PC-9 (cell line): ENCODE measurements at regions not wholly inside any gene's neighbourhood (a gene's known extent, or its start where the extent isn't known, plus 50 kb on each side); places are given as distances from the start of the nearest gene placed in this dataset.

ENCODE experiments used
- CTCF ChIP-seq: fragments of 200-600 bp; sonication (generic); conservative IDR thresholded peaks from 2 replicates; pipeline ENCODE4 v1.6.1; 2017; ENCODE audit warnings: mixed run types, antibody characterized with exemption, mild to moderate bottlenecking, moderate library complexity
- EZH2 ChIP-seq: fragments of 200-600 bp; sonication (generic); IDR thresholded peaks from 2 replicates; pipeline ENCODE4 v1.8.0; 2017; ENCODE audit warnings: antibody characterized with exemption, low read depth

- TF ChIP-seq CTCF (no peak), EZH2 (no peak)
Observed at GRCh38 chr17:79671085-79671694, 59.6 kb upstream of the ENPP7 start.
